H1 (cell line): ENCODE measurements at regions not wholly inside any gene's neighbourhood (a gene's known extent, or its start where the extent isn't known, plus 50 kb on each side); places are given as distances from the start of the nearest gene placed in this dataset.

Experiments
- CTCF ChIA-PET: fragments of 300-600 bp; sonication (Branson Sonifier 250); formaldehyde crosslinking; loops from one replicate; lab custom pipeline; 2021; ENCODE audit not compliant: partially characterized antibody; lab: Charles Lee
- POLR2A ChIA-PET: fragments of 300-600 bp; sonication (Branson Sonifier 250); formaldehyde crosslinking; loops from one replicate; lab custom pipeline; 2021; ENCODE audit warnings: inconsistent platforms; ENCODE audit not compliant: partially characterized antibody; lab: Charles Lee
- DNase-seq, 2 experiments: peaks; one replicate each; pipeline versions ENCODE4 v3.0.0 to v3.0.0-alpha.2; 2010 to 2022; ENCODE audit warnings: low spot score in 2 of 2, low read depth in 1 of 2, mixed read lengths in 1 of 2
- FAIRE-seq: peaks from 2 replicates; lab custom pipeline; 2011; peaks lifted over from hg19 to GRCh38; lab: Jason Lieb, UNC
- H2AFZ ChIP-seq: 2 replicates; pipeline ENCODE4 v1.8.1; 2012; ENCODE audit warnings: low read length, inconsistent platforms
- H2AK5ac ChIP-seq: 2 replicates; pipeline ENCODE4 v1.6.1; 2013; ENCODE audit warnings: low read depth, low read length
- H2BK120ac ChIP-seq: replicated peaks from 2 replicates; pipeline ENCODE3; 2013; ENCODE audit warnings: low read depth, low read length, inconsistent platforms
- H2BK12ac ChIP-seq: 2 replicates; pipeline ENCODE4 v1.6.1; 2013; ENCODE audit warnings: low read depth, low read length
- H2BK15ac ChIP-seq: 2 replicates; pipeline ENCODE4 v1.6.1; 2013; ENCODE audit warnings: low read length
- H2BK20ac ChIP-seq: 2 replicates; pipeline ENCODE4 v1.6.1; 2013; ENCODE audit warnings: low read length
- H2BK5ac ChIP-seq: 2 replicates; pipeline ENCODE4 v1.6.1; 2013; ENCODE audit warnings: low read depth, low read length
- H3K14ac ChIP-seq: 2 replicates; pipeline ENCODE4 v1.6.1; 2013; ENCODE audit warnings: inconsistent platforms; ENCODE audit not compliant: insufficient read length
- H3K18ac ChIP-seq: 2 replicates; pipeline ENCODE4 v1.6.1; 2013; ENCODE audit warnings: low read length; ENCODE audit errors: extremely low read depth
- H3K23ac ChIP-seq: 2 replicates; pipeline ENCODE4 v1.6.1; 2013; ENCODE audit warnings: inconsistent platforms; ENCODE audit not compliant: insufficient read length
- H3K23me2 ChIP-seq: 2 replicates; pipeline ENCODE4 v1.6.1; 2013; ENCODE audit warnings: low read depth, low read length
- H3K27ac ChIP-seq: 2 replicates; pipeline ENCODE4 v1.6.1; 2011; ENCODE audit warnings: low read depth, low read length, inconsistent platforms
- H3K27me3 ChIP-seq, 4 experiments: replicated peaks in 1 of 4; 1 replicate in 1 of 4; 2 replicates in 3 of 4; pipeline versions ENCODE4 v1.6.1 to v1.8.1; 2011 to 2013; ENCODE audit warnings: low read length in 3 of 4, mild to moderate bottlenecking in 3 of 4, inconsistent platforms in 2 of 4, mixed read lengths in 2 of 4, moderate library complexity in 1 of 4; ENCODE audit not compliant: control insufficient read depth in 3 of 4, insufficient read depth in 3 of 4; ENCODE audit errors: extremely low read depth in 1 of 4
- H3K36me3 ChIP-seq, 4 experiments: 2 replicates each; pipeline versions ENCODE4 v1.6.1 to v1.8.1; 2011 to 2013; ENCODE audit warnings: mild to moderate bottlenecking in 4 of 4, low read length in 3 of 4, moderate library complexity in 2 of 4, control low read depth in 1 of 4, inconsistent platforms in 1 of 4; ENCODE audit not compliant: insufficient read depth in 4 of 4, control insufficient read depth in 2 of 4
- H3K4ac ChIP-seq: replicated peaks from 2 replicates; pipeline ENCODE3; 2013; ENCODE audit warnings: low read length, low read depth, mixed read lengths, inconsistent platforms; ENCODE audit not compliant: insufficient read length
- H3K4me1 ChIP-seq, 4 experiments: replicated peaks in 1 of 4; 1 replicate in 1 of 4; 2 replicates in 3 of 4; pipeline versions ENCODE4 v1.6.1 to v1.8.1; 2011 to 2013; ENCODE audit warnings: low read length in 3 of 4, inconsistent platforms in 2 of 4, mixed read lengths in 1 of 4; ENCODE audit not compliant: insufficient read depth in 4 of 4, control insufficient read depth in 3 of 4
- H3K4me2 ChIP-seq, 2 experiments: 2 replicates each; pipeline versions ENCODE4 v1.6.1 to v1.8.1; 2011 to 2013; ENCODE audit warnings: low read depth in 2 of 2, low read length in 2 of 2, control low read depth in 1 of 2, inconsistent platforms in 1 of 2, mild to moderate bottlenecking in 1 of 2; ENCODE audit not compliant: insufficient read depth in 1 of 2
- H3K4me3 ChIP-seq, 4 experiments: fragments of 200-600, 300-600 bp in 1 of 4; sonication (generic), shearing (Covaris generic), sonication (Bioruptor Twin) in 1 of 4; 2 replicates each; pipeline versions ENCODE4 v1.5.1 to v1.8.1; 2011 to 2016; ENCODE audit warnings: low read length in 4 of 4, low read depth in 3 of 4, control low read depth in 2 of 4, inconsistent platforms in 2 of 4, mild to moderate bottlenecking in 2 of 4, mixed read lengths in 1 of 4, moderate library complexity in 1 of 4; ENCODE audit not compliant: insufficient read depth in 2 of 4; ENCODE audit errors: extremely low read depth in 1 of 4
- H3K56ac ChIP-seq: replicated peaks from 2 replicates; pipeline ENCODE3; 2013; ENCODE audit warnings: low read depth, mild to moderate bottlenecking, mixed read lengths, low read length, inconsistent platforms; ENCODE audit not compliant: insufficient read length
- H3K79me1 ChIP-seq: 2 replicates; pipeline ENCODE4 v1.6.1; 2013; ENCODE audit warnings: low read depth, low read length, control low read depth
- H3K79me2 ChIP-seq, 2 experiments: 2 replicates each; pipeline versions ENCODE4 v1.6.1 to v1.8.1; 2012 to 2013; ENCODE audit warnings: low read length in 2 of 2, mild to moderate bottlenecking in 2 of 2, inconsistent platforms in 1 of 2; ENCODE audit not compliant: insufficient read depth in 2 of 2, control insufficient read depth in 1 of 2
- H3K9ac ChIP-seq, 4 experiments: replicated peaks in 1 of 4; 1 replicate in 1 of 4; 2 replicates in 3 of 4; pipeline versions ENCODE4 v1.6.1 to v1.8.1; 2011 to 2013; ENCODE audit warnings: low read depth in 3 of 4, low read length in 3 of 4, control low read depth in 2 of 4, mild to moderate bottlenecking in 2 of 4, moderate library complexity in 2 of 4, inconsistent platforms in 1 of 4; ENCODE audit errors: extremely low read depth in 1 of 4
- H3K9me3 ChIP-seq, 2 experiments: 2 replicates each; pipeline versions ENCODE4 v1.6.1 to v1.8.1; 2012 to 2013; ENCODE audit warnings: mild to moderate bottlenecking in 2 of 2, moderate library complexity in 2 of 2, control low read depth in 1 of 2, inconsistent platforms in 1 of 2, low read depth in 1 of 2, low read length in 1 of 2, mixed read lengths in 1 of 2; ENCODE audit not compliant: insufficient read depth in 2 of 2
- H4K20me1 ChIP-seq, 2 experiments: replicated peaks in 1 of 2; 2 replicates each; pipeline versions ENCODE3 to v1.8.1; 2011 to 2013; ENCODE audit warnings: inconsistent platforms in 2 of 2, low read length in 2 of 2, mild to moderate bottlenecking in 1 of 2; ENCODE audit not compliant: insufficient read depth in 2 of 2, control insufficient read depth in 1 of 2
- H4K5ac ChIP-seq: 2 replicates; pipeline ENCODE4 v1.6.1; 2013; ENCODE audit warnings: low read length, low read depth, mixed read lengths, inconsistent platforms; ENCODE audit not compliant: insufficient read length
- H4K8ac ChIP-seq: 2 replicates; pipeline ENCODE4 v1.8.0; 2013; ENCODE audit warnings: mild to moderate bottlenecking, moderate library complexity, low read length, inconsistent platforms; ENCODE audit not compliant: insufficient read depth; ENCODE audit errors: extremely low read depth
- H4K91ac ChIP-seq: replicated peaks from 2 replicates; pipeline ENCODE3; 2013; ENCODE audit warnings: low read length, mixed read lengths, inconsistent platforms; ENCODE audit not compliant: insufficient read length
- EGR1 ChIP-seq: IDR thresholded peaks from 2 replicates; pipeline ENCODE4 v1.6.1; 2011; ENCODE audit warnings: low read depth, low read length, borderline replicate concordance
- WGBS, 2 experiments: shearing (Covaris generic) in 1 of 2; methylation state at CpG; one replicate each; pipeline versions ENCODE4 v1.1.6 to v1.1.7; 2013 to 2015; ENCODE audit warnings: low lambda C conversion rate in 2 of 2, mixed read lengths in 2 of 2, inconsistent platforms in 1 of 2, low coverage in 1 of 2, missing lambda C conversion rate in 1 of 2; ENCODE audit not compliant: insufficient replicate concordance in 2 of 2, insufficient coverage in 1 of 2, insufficient read length in 1 of 2; ENCODE audit errors: extremely low coverage in 1 of 2, missing lambda C conversion rate in 1 of 2; 5-methylcytosine and 5-hydroxymethylcytosine counted together

GRCh38 chr6:14770040-14770439, 475.8 kb upstream of the JARID2 start:
- H3K36me3 ChIP-seq, result no peaks in the 10 kb centered on the region
- TF ChIP-seq EGR1, result no peak
- no peak overlapping the region for H2BK15ac ChIP-seq
- H2BK20ac ChIP-seq, result no peak overlapping the region
- 89% methylated on average over 3 of the region's 3 CpGs; no CpG with 5 or more reads in 1 of the 2 experiments for WGBS, 2 experiments
- no peak overlapping the region for H3K9ac ChIP-seq
- H3K56ac ChIP-seq, result no peak overlapping the region
- H3K4me3 ChIP-seq, result no peak overlapping the region
- no peak overlapping the region for H3K4me2 ChIP-seq
- POLR2A ChIA-PET, result no interaction called here
- no peak overlapping the region for H2AK5ac ChIP-seq
- H2BK5ac ChIP-seq, result no peak overlapping the region
- H2BK12ac ChIP-seq, result no peak overlapping the region
- no peaks in the 10 kb centered on the region for H3K79me1 ChIP-seq
- peaks cover 0 to 6% (median 0%) of the 10 kb centered on the region in 4 experiments; a peak in 2 of 7 replicates for H3K4me1 ChIP-seq
- no peak overlapping the region for H4K5ac ChIP-seq
- DNase-seq (no peak), FAIRE-seq (no peak)
- H3K27me3 ChIP-seq, result no peaks in the 10 kb centered on the region
- no peak overlapping the region for H3K4ac ChIP-seq
- H2BK120ac ChIP-seq, result no peak overlapping the region
- H3K23me2 ChIP-seq, result no peaks in the 10 kb centered on the region
- no peak overlapping the region for H2AFZ ChIP-seq
- no peak overlapping the region for H3K18ac ChIP-seq
- H3K9me3 ChIP-seq, result no peaks in the 10 kb centered on the region
- H3K23ac ChIP-seq, result no peak overlapping the region
- H4K91ac ChIP-seq, result no peak overlapping the region
- no peaks in the 10 kb centered on the region for H3K79me2 ChIP-seq
- no peak overlapping the region for H4K8ac ChIP-seq
- CTCF ChIA-PET, result no interaction called here
- H3K14ac ChIP-seq, result no peak overlapping the region
- no peaks in the 10 kb centered on the region for H4K20me1 ChIP-seq
- no peak overlapping the region for H3K27ac ChIP-seq
